Epithelial cell of esophagus (primary cell): ENCODE measurements at regions not wholly inside any gene's neighbourhood (a gene's known extent, or its start where the extent isn't known, plus 50 kb on each side); places are given as distances from the start of the nearest gene placed in this dataset.

Experiments
- DNase-seq: peaks from one replicate; pipeline ENCODE4 v3.0.0; 2010; ENCODE audit warnings: low read depth
- H3K4me3 ChIP-seq: 2 replicates; pipeline ENCODE4 v1.5.1; 2011; ENCODE audit warnings: mild to moderate bottlenecking, low read length, control low read depth
- CTCF ChIP-seq: IDR thresholded peaks from 2 replicates; pipeline ENCODE4 v1.5.1; 2011; ENCODE audit warnings: low read depth, mild to moderate bottlenecking, low read length, control low read depth, inconsistent platforms; ENCODE audit not compliant: insufficient read depth; ENCODE audit errors: missing control alignments

GRCh38 chr21:25304611-25305010 is 302.7 kb downstream of the MRPL39 start:
- H3K4me3 ChIP-seq: no peak overlapping the region
- no peak for TF ChIP-seq CTCF
- no peak for DNase-seq

GRCh38 chr21:25300632-25301031 is 306.6 kb downstream of the MRPL39 start:
- H3K4me3 ChIP-seq: no peak overlapping the region
- no peak for TF ChIP-seq CTCF
- DNase-seq: no peak

- no peak for DNase-seq
- no peak overlapping the region for H3K4me3 ChIP-seq
- TF ChIP-seq CTCF: no peak
These were observed 308.5 kb downstream of the MRPL39 start for GRCh38 chr21:25298512-25299491.

- no peak for TF ChIP-seq CTCF
- DNase-seq: no peak
- no peak overlapping the region for H3K4me3 ChIP-seq
These were observed 310.2 kb downstream of the MRPL39 start for GRCh38 chr21:25297117-25297516.

GRCh38 chr21:25296252-25296651 is 311.0 kb downstream of the MRPL39 start:
- DNase-seq: no peak
- H3K4me3 ChIP-seq: no peak overlapping the region
- no peak for TF ChIP-seq CTCF

GRCh38 chr21:25292396-25292795 is 314.9 kb downstream of the MRPL39 start:
- TF ChIP-seq CTCF: no peak
- no peak overlapping the region for H3K4me3 ChIP-seq
- DNase-seq: no peak
